B cell (primary cell): ENCODE measurements at regions not wholly inside any gene's neighbourhood (a gene's known extent, or its start where the extent isn't known, plus 50 kb on each side); places are given as distances from the start of the nearest gene placed in this dataset.

ENCODE experiments used
- CTCF ChIP-seq: fragments of 200-600 bp; IDR thresholded peaks from one replicate; pipeline ENCODE4 v1.8.0; 2022; ENCODE audit warnings: antibody characterized with exemption, mild to moderate bottlenecking
- EZH2 ChIP-seq: IDR thresholded peaks from 2 replicates; pipeline ENCODE4 v1.6.1; 2012; ENCODE audit warnings: borderline replicate concordance, low read depth, mild to moderate bottlenecking, moderate library complexity, low read length; ENCODE audit not compliant: insufficient read depth, poor library complexity, severe bottlenecking

DNA sequence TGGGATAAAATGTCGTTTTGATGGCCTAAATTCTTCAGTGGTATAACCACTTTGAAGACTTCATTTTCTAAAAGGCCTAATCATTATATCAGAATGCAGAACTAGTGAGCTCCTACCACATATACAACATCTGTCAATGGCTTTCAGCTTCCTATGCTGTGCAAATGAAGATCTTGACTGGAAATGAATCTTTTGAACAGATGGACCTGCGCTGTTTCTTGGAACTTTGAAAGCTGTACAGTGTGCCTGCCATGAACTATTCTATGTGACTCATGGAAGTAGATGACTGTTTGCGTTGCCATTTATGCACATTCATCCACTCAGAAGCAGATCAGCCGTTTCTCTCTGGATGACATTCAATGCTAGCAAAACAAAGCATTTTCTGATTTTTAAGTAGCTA, 542.2 kb upstream of the USP15 start:
- TF ChIP-seq EZH2: no peak
- TF ChIP-seq CTCF: no peak
